CD4-positive, alpha-beta T cell (primary cell): ENCODE measurements at regions not wholly inside any gene's neighbourhood (a gene's known extent, or its start where the extent isn't known, plus 50 kb on each side); places are given as distances from the start of the nearest gene placed in this dataset.

ENCODE experiments used
- ATAC-seq: fragments of 200-7000 bp; cut with Tn5 transposase; one replicate; pipeline ENCODE4 v1.10.0; 2022; ENCODE audit warnings: mild to moderate bottlenecking; ENCODE audit not compliant: poor library complexity
- CTCF ChIA-PET: fragments of 350-600 bp; sonication (Branson Sonifier 250); formaldehyde crosslinking; loops from one replicate; lab custom pipeline; 2021; ENCODE audit warnings: antibody characterized with exemption, inconsistent platforms; lab: Charles Lee
- POLR2A ChIA-PET: fragments of 350-600 bp; sonication (Branson Sonifier 250); formaldehyde crosslinking; loops from one replicate; lab custom pipeline; 2021; ENCODE audit warnings: antibody characterized with exemption, inconsistent platforms; lab: Charles Lee
- DNase-seq, 14 experiments: peaks; one replicate each; pipeline ENCODE4 v3.0.0-alpha.2; 2013 to 2020; ENCODE audit warnings: mixed read lengths in 2 of 14
- H3K27ac ChIP-seq, 2 donors: one replicate each; pipeline versions ENCODE4 v1.5.1 to v1.7.0; 2013; ENCODE audit warnings: low read length in 2 of 2, low read depth in 1 of 2, mild to moderate bottlenecking in 1 of 2
- H3K27me3 ChIP-seq, 2 experiments: 1 replicate in 1 of 2; 2 replicates in 1 of 2; pipeline versions ENCODE4 v1.6.1 to v1.7.0; 2013; ENCODE audit warnings: low read length in 2 of 2, control low read depth in 1 of 2, mild to moderate bottlenecking in 1 of 2, moderate library complexity in 1 of 2; ENCODE audit not compliant: insufficient read depth in 2 of 2, control insufficient read depth in 1 of 2
- H3K36me3 ChIP-seq: one replicate; pipeline ENCODE4 v1.6.1; 2013; ENCODE audit warnings: low read length, control low read depth; ENCODE audit not compliant: insufficient read depth
- H3K4me1 ChIP-seq: one replicate; pipeline ENCODE4 v1.6.1; 2013; ENCODE audit warnings: low read length, control low read depth; ENCODE audit not compliant: insufficient read depth
- H3K4me3 ChIP-seq: one replicate; pipeline ENCODE4 v1.5.1; 2013; ENCODE audit warnings: mild to moderate bottlenecking, low read length, moderate library complexity
- H3K9me3 ChIP-seq, 2 experiments: 1 replicate in 1 of 2; 2 replicates in 1 of 2; pipeline versions ENCODE4 v1.6.1 to v1.7.0; 2013; ENCODE audit warnings: low read length in 2 of 2, mild to moderate bottlenecking in 2 of 2, control low read depth in 1 of 2, moderate library complexity in 1 of 2; ENCODE audit not compliant: control insufficient read depth in 1 of 2, insufficient read depth in 1 of 2
- H3K27ac Mint-ChIP-seq: one replicate; pipeline ENCODE4 v1.8.0; 2020; ENCODE audit warnings: mixed read lengths
- H3K27me3 Mint-ChIP-seq: one replicate; pipeline ENCODE4 v1.8.0; 2021; ENCODE audit warnings: mixed read lengths
- H3K36me3 Mint-ChIP-seq: one replicate; pipeline ENCODE4 v1.8.0; 2021; ENCODE audit warnings: low read depth, mixed read lengths
- H3K4me1 Mint-ChIP-seq: one replicate; pipeline ENCODE4 v1.8.0; 2021; ENCODE audit warnings: low read depth, mixed read lengths
- H3K4me3 Mint-ChIP-seq: one replicate; pipeline ENCODE4 v1.8.0; 2020; ENCODE audit warnings: mild to moderate bottlenecking, mixed read lengths
- H3K9me3 Mint-ChIP-seq: one replicate; pipeline ENCODE4 v1.8.0; 2020; ENCODE audit warnings: mixed read lengths
- CTCF ChIP-seq: fragments of 200-600 bp; IDR thresholded peaks from one replicate; pipeline ENCODE4 v1.8.0; 2022; ENCODE audit warnings: antibody characterized with exemption, mild to moderate bottlenecking
- intact Hi-C, 2 experiments: fragments of 100-400 bp; cut with DNase I in 1 of 2; cut with micrococcal nuclease in 1 of 2; formaldehyde crosslinking; loops; one replicate each; pipeline versions ENCODE4 v1.15.1 to v1.9.0; 2023 to 2025; cut with DNase I, micrococcal nuclease

- no peaks in the 10 kb centered on the region for H3K27me3 ChIP-seq
- Mint-ChIP-seq H3K27me3 (no peaks in the 10 kb centered on the region), H3K4me3 (no peak overlapping the region), H3K36me3 (no peaks in the 10 kb centered on the region), H3K27ac (no peak overlapping the region), H3K4me1 (no peaks in the 10 kb centered on the region), H3K9me3 (peaks cover 10% of the 10 kb centered on the region)
- H3K9me3 ChIP-seq: peaks cover 6 to 10% of the 10 kb centered on the region in 2 experiments
- TF ChIP-seq CTCF: no peak
- POLR2A ChIA-PET: no interaction called here
- no peak overlapping the region for H3K4me3 ChIP-seq
- ATAC-seq (no peak), DNase-seq (no peak)
- CTCF ChIA-PET: no interaction called here
- intact Hi-C loops: loop anchor here in 1 of 2 experiments (5.0 kb wide), 1 partner anchor 98 kb away; no protein-coding TSS in a partner anchor
- H3K36me3 ChIP-seq: no peaks in the 10 kb centered on the region
- H3K27ac ChIP-seq: no peak overlapping the region
- H3K4me1 ChIP-seq: no peaks in the 10 kb centered on the region
These were observed 445.7 kb downstream of the AMY1C start for GRCh38 chr1:104195395-104195794.

GRCh38 chr1:104196136-104196535 is 446.4 kb downstream of the AMY1C start:
- ChIA-PET CTCF (no interaction called here), POLR2A (no interaction called here)
- no peaks in the 10 kb centered on the region for H3K27me3 ChIP-seq
- Mint-ChIP-seq H3K4me1 (no peaks in the 10 kb centered on the region), H3K27ac (no peak overlapping the region), H3K4me3 (no peak overlapping the region), H3K27me3 (no peaks in the 10 kb centered on the region), H3K36me3 (no peaks in the 10 kb centered on the region), H3K9me3 (peaks cover 12% of the 10 kb centered on the region)
- no peaks in the 10 kb centered on the region for H3K36me3 ChIP-seq
- no peak for TF ChIP-seq CTCF
- no peak for ATAC-seq
- H3K4me3 ChIP-seq: no peak overlapping the region
- no peak overlapping the region for H3K27ac ChIP-seq
- no peaks in the 10 kb centered on the region for H3K4me1 ChIP-seq
- H3K9me3 ChIP-seq: peaks cover 6 to 10% of the 10 kb centered on the region in 2 experiments
- intact Hi-C loops: loop anchor here in 1 of 2 experiments (5.0 kb wide), 1 partner anchor 99 kb away; no protein-coding TSS in a partner anchor
- no peak for DNase-seq

- no peak overlapping the region for H3K4me3 ChIP-seq
- no peak for TF ChIP-seq CTCF
- no peaks in the 10 kb centered on the region for H3K36me3 ChIP-seq
- DNase-seq: no peak
- intact Hi-C loops: loop anchor here in 1 of 2 experiments (5.0 kb wide), 1 partner anchor 100 kb away; no protein-coding TSS in a partner anchor
- peaks cover 7% of the 10 kb centered on the region for H3K9me3 Mint-ChIP-seq
- ATAC-seq: no peak
- no peak overlapping the region for H3K4me3 Mint-ChIP-seq
- CTCF ChIA-PET: no interaction called here
- H3K27me3 Mint-ChIP-seq: no peaks in the 10 kb centered on the region
- H3K4me1 ChIP-seq: no peaks in the 10 kb centered on the region
- no peak overlapping the region for H3K27ac ChIP-seq
- no peaks in the 10 kb centered on the region for H3K36me3 Mint-ChIP-seq
- peaks cover 4 to 10% of the 10 kb centered on the region in 2 experiments for H3K9me3 ChIP-seq
- no peaks in the 10 kb centered on the region for H3K4me1 Mint-ChIP-seq
- no peaks in the 10 kb centered on the region for H3K27me3 ChIP-seq
- H3K27ac Mint-ChIP-seq: no peak overlapping the region
- POLR2A ChIA-PET: no interaction called here
These were observed 447.8 kb downstream of the AMY1C start for GRCh38 chr1:104197516-104197915.
